Ovary (tissue), 7 donors: ENCODE measurements at regions not wholly inside any gene's neighbourhood (a gene's known extent, or its start where the extent isn't known, plus 50 kb on each side); places are given as distances from the start of the nearest gene placed in this dataset.

Source experiments
- DNase-seq, 5 donors: peaks; one replicate each; pipeline ENCODE4 v3.0.0-alpha.2; 2019 to 2020
- H3K27ac ChIP-seq, 2 donors: fragments of 200-600 bp; one replicate each; pipeline versions ENCODE4 v1.5.1 to v1.8.0; 2019 to 2022
- H3K27me3 ChIP-seq: fragments of 200-600 bp; one replicate; pipeline ENCODE4 v1.8.0; 2022
- H3K36me3 ChIP-seq: fragments of 200-600 bp; sonication (generic); one replicate; pipeline ENCODE4 v1.5.1; 2019
- H3K4me1 ChIP-seq: one replicate; pipeline ENCODE4 v1.8.1; 2013; ENCODE audit warnings: mild to moderate bottlenecking, moderate library complexity; ENCODE audit not compliant: insufficient read depth
- H3K4me3 ChIP-seq: fragments of 200-600 bp; sonication (generic); one replicate; pipeline ENCODE4 v1.5.1; 2017
- H3K9me3 ChIP-seq, 2 donors: fragments of 200-600 bp in 1 of 2; sonication (generic) in 1 of 2; one replicate each; pipeline versions ENCODE4 v1.5.1 to v1.8.1; 2013 to 2019; ENCODE audit warnings: mild to moderate bottlenecking in 1 of 2, moderate library complexity in 1 of 2
- EP300 ChIP-seq: sonication (generic); formaldehyde crosslinking; IDR thresholded peaks from one replicate; pipeline ENCODE4 v1.6.1; 2017; ENCODE audit warnings: antibody characterized with exemption
- POLR2A ChIP-seq: fragments of 450-650 bp; IDR thresholded peaks from one replicate; pipeline ENCODE4 v1.6.1; 2017; ENCODE audit warnings: antibody characterized with exemption, mild to moderate bottlenecking, moderate library complexity
- WGBS, 3 donors: extraction: QIAGEN DNeasy Blood & Tissue Kit in 1 of 3; methylation state at CpG; one replicate each; pipeline versions ENCODE4 v1.1.5 to v1.1.7; 2013 to 2017; 5-methylcytosine and 5-hydroxymethylcytosine counted together
- intact Hi-C, 4 donors: fragments of 100-400 bp; cut with DNase I; formaldehyde crosslinking; loops; one replicate each; pipeline versions ENCODE4 v1.11.0 to v1.15.1; 2022 to 2023
- TF ChIP-seq, protein P1 (sequence below), 3 donors: fragments of 450-650 bp in 2 of 3; fragments of 200-600 bp in 1 of 3; IDR thresholded peaks; one replicate each; pipeline versions ENCODE4 v1.5.1 to v1.8.0; 2016 to 2022; ENCODE audit warnings: antibody characterized with exemption in 3 of 3, mild to moderate bottlenecking in 1 of 3
- donor health status: DM: no; HTN: no; CAD: no; lungs with moderate emphysema.
- donor health status: DM: no; HTN: no; CAD: no.
- donor health status: Bipolar disorder and iron deficiency.
- donor health status: DM: no; HTN: no; CAD: no.
- donor health status: DM: yes; HTN: yes; CAD: no.

DNA sequence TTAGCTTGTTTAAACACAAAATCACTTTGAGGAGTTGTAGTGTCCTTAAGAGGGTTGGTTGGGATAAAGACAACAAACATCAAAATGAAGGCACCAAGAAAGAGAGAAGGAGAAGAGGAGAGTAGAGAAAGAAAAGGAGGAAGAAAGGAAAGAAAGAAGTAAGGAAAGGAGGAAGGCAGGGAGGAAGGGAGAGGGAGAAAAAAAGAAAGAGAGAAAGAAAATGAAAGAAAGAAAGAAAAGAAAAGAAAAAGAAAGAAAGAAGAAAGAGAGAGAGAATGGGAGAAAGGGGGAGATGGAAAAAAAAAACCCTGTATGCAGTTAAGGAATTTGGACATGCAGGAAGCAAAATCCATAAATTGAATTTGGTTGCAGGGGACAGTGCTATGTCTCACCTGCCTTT is 635.4 kb upstream of the FZD8 start:
- Histone ChIP-seq H3K36me3 (no peaks in the 10 kb centered on the region), H3K4me1 (no peaks in the 10 kb centered on the region)
- intact Hi-C loops: no loop called here

DNA sequence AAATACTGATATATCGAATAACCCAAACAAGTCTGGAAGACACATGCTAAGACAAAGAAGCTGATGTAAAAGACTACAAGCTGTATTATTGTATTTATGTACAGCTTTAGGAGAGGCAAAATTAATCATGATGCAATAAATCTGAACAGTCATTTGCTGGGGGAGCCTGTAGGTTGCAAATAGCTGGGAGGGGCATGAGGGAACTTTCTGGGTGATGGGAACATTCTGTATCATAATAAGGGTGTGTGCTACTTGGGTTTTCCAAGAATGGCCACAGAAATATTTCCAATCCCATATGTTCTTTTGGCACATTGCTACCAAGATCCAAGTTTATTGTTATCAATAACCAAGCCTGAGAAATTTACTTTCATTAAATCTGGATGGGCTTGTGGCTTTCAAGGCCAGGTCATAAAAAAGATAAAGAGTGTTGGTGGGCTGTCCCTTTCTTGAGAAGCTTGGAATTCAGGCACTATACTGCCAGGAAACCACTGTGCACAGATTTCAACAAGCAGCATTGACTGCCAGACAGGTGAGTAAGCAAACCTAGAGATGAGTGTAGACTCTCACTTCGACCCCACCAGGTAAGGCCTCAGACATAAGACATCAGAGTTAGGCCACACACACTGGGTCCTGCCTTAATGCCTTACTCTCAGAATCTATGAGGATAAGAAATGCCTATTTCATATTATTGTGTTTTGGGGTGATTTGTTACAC is 629.7 kb upstream of the FZD8 start:
- Histone ChIP-seq H3K27ac (no peak overlapping the region), H3K4me3 (no peak overlapping the region), H3K27me3 (no peaks in the 10 kb centered on the region), H3K4me1 (no peaks in the 10 kb centered on the region), H3K9me3 (no peaks in the 10 kb centered on the region), H3K36me3 (no peaks in the 10 kb centered on the region)
- WGBS, 3 donors: 85 to 93% (median 91%) methylated on average over 2 of the region's 2 CpGs
- no peak for DNase-seq
- TF ChIP-seq, protein P1, sequence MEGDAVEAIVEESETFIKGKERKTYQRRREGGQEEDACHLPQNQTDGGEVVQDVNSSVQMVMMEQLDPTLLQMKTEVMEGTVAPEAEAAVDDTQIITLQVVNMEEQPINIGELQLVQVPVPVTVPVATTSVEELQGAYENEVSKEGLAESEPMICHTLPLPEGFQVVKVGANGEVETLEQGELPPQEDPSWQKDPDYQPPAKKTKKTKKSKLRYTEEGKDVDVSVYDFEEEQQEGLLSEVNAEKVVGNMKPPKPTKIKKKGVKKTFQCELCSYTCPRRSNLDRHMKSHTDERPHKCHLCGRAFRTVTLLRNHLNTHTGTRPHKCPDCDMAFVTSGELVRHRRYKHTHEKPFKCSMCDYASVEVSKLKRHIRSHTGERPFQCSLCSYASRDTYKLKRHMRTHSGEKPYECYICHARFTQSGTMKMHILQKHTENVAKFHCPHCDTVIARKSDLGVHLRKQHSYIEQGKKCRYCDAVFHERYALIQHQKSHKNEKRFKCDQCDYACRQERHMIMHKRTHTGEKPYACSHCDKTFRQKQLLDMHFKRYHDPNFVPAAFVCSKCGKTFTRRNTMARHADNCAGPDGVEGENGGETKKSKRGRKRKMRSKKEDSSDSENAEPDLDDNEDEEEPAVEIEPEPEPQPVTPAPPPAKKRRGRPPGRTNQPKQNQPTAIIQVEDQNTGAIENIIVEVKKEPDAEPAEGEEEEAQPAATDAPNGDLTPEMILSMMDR (IDR thresholded peaks at IDR 0.05): no peak
- TF ChIP-seq POLR2A: no peak
- TF ChIP-seq EP300: no peak
- intact Hi-C loops: no loop called here

More for the DNA sequence above, 635.4 kb upstream of the FZD8 start:
- no peak for DNase-seq
- no peak overlapping the region for H3K4me3 ChIP-seq
- no peak overlapping the region for H3K27ac ChIP-seq
- H3K27me3 ChIP-seq: no peaks in the 10 kb centered on the region
- no peaks in the 10 kb centered on the region for H3K9me3 ChIP-seq
- TF ChIP-seq, protein P1 (IDR thresholded peaks at IDR 0.05): no peak
- TF ChIP-seq POLR2A: no peak
- TF ChIP-seq EP300: no peak

DNA sequence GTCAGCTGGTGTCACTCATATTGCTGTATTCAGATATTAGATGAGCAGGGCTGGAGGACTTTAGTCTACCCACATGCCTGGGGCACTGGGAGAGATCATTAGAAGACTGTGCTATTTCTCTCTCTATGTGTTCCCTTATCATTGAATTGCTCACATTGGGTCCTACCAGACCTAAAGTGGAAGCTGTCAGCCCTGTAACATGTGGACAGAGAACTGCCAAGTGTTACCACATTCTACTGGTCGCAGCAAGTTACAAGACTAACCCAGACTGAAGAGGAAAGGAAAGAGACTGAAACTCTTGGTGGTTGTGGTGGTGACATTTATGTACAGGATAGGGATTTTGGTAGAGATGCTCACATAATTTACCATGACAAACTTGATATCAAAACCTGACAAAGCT is 627.1 kb upstream of the FZD8 start:
- Histone ChIP-seq H3K27me3 (no peaks in the 10 kb centered on the region), H3K9me3 (no peaks in the 10 kb centered on the region), H3K4me3 (no peak overlapping the region), H3K36me3 (no peaks in the 10 kb centered on the region), H3K4me1 (no peaks in the 10 kb centered on the region), H3K27ac (no peak overlapping the region)
- WGBS, 3 donors: 93 to 100% (median 97%) methylated on average over 1 of the region's 1 CpG
- no peak for DNase-seq
- TF ChIP-seq, protein P1 (IDR thresholded peaks at IDR 0.05): no peak
- TF ChIP-seq EP300: no peak
- no peak for TF ChIP-seq POLR2A
- intact Hi-C loops: no loop called here

DNA sequence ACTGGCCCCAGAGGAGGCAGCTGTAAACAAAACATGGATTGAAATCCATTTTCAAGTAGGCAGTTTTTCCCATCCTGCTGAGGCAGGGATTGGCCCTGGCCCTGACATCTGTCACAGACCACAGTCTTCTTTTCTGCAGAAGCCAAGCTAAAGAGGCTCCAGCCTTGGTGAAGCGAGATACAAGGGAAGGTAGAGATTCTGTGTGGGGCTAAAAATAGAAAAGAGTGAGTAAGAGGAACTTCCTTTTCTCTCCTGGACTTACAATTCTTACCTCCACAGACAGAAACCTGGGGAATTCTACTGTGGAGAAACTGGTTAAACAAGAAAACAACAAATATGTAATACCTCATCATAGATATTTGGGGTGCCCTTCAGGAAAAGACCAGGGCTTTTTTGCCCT is 624.8 kb upstream of the FZD8 start:
- TF ChIP-seq EP300: no peak
- TF ChIP-seq POLR2A: no peak
- TF ChIP-seq, protein P1 (IDR thresholded peaks at IDR 0.05): no peak
- no peak overlapping the region for H3K27ac ChIP-seq
- 65 to 81% (median 76%) methylated on average over 1 of the region's 1 CpG for WGBS, 3 donors
- no peaks in the 10 kb centered on the region for H3K4me1 ChIP-seq
- no peaks in the 10 kb centered on the region for H3K36me3 ChIP-seq
- intact Hi-C loops: no loop called here
- no peaks in the 10 kb centered on the region for H3K9me3 ChIP-seq
- H3K4me3 ChIP-seq: no peak overlapping the region
- DNase-seq: no peak
- H3K27me3 ChIP-seq: no peaks in the 10 kb centered on the region
